ENCODE measurements at regions not wholly inside any gene's neighbourhood (a gene's known extent, or its start where the extent isn't known, plus 50 kb on each side); places are given as distances from the start of the nearest gene placed in this dataset.

GRCh38 chr5:173770637-173771036 is 117.5 kb upstream of the CPEB4 start:
- Histone ChIP-seq H3K79me2 (ENCODE audit: control insufficient read depth in 1 of 2, insufficient read depth in 2 of 2, low read length in 2 of 2) (no peaks in the 10 kb centered on the region), H3K4me3 (ENCODE audit: extremely low read depth in 1 of 4, insufficient read depth in 2 of 4, low read depth in 3 of 4, low read length in 4 of 4) (no peak overlapping the region), H3K4ac (replicated peaks; ENCODE audit: insufficient read length, low read depth, low read length) (no peak overlapping the region), H2BK20ac (ENCODE audit: low read length) (no peak overlapping the region), H3K4me2 (ENCODE audit: insufficient read depth in 1 of 2, low read depth in 2 of 2, low read length in 2 of 2) (0 out of 4 replicates have a peak overlapping the region, but pooled peaks of 1 of the 2 experiments have one; percentile 12), H2BK5ac (ENCODE audit: low read depth, low read length) (no peak overlapping the region), H3K27me3 (replicated peaks in 1 of 4; ENCODE audit: control insufficient read depth in 3 of 4, extremely low read depth in 1 of 4, insufficient read depth in 3 of 4, low read length in 3 of 4) (no peaks in the 10 kb centered on the region; a peak in 2 of 7 replicates), H3K14ac (ENCODE audit: insufficient read length) (no peak overlapping the region), H2BK15ac (ENCODE audit: low read length) (no peak overlapping the region), H3K79me1 (ENCODE audit: low read depth, low read length) (no peaks in the 10 kb centered on the region), H3K9me3 (ENCODE audit: insufficient read depth in 2 of 2, low read depth in 1 of 2, low read length in 1 of 2) (no peaks in the 10 kb centered on the region), H2BK120ac (replicated peaks; ENCODE audit: low read depth, low read length) (no peak overlapping the region), H3K56ac (replicated peaks; ENCODE audit: insufficient read length, low read depth, low read length) (no peak overlapping the region), H3K27ac (ENCODE audit: low read depth, low read length) (no peak overlapping the region), H3K23me2 (ENCODE audit: low read depth, low read length) (peaks cover 3% of the 10 kb centered on the region), H2BK12ac (ENCODE audit: low read depth, low read length) (peak overlapping the region; percentile 82; the same call in 1 of the 2 replicates), H3K4me1 (replicated peaks in 1 of 4; ENCODE audit: control insufficient read depth in 3 of 4, insufficient read depth in 4 of 4, low read length in 3 of 4) (peaks cover 3 to 7% (median 7%) of the 10 kb centered on the region in 4 experiments; a peak in 5 of 7 replicates), H3K9ac (replicated peaks in 1 of 4; ENCODE audit: extremely low read depth in 1 of 4, low read depth in 3 of 4, low read length in 3 of 4) (no peak overlapping the region), H4K20me1 (replicated peaks in 1 of 2; ENCODE audit: control insufficient read depth in 1 of 2, insufficient read depth in 2 of 2, low read length in 2 of 2) (no peaks in the 10 kb centered on the region), H3K23ac (ENCODE audit: insufficient read length) (no peak overlapping the region), H4K91ac (replicated peaks; ENCODE audit: insufficient read length, low read length) (no peak overlapping the region), H4K5ac (ENCODE audit: insufficient read length, low read depth, low read length) (no peak overlapping the region), H3K18ac (ENCODE audit: extremely low read depth, low read length) (no peak overlapping the region; the same call in 1 of the 2 replicates), H3K36me3 (ENCODE audit: control insufficient read depth in 2 of 4, insufficient read depth in 4 of 4, low read length in 3 of 4) (no peaks in the 10 kb centered on the region; a peak in 1 of 8 replicates), H2AK5ac (ENCODE audit: low read depth, low read length) (no peak overlapping the region), H2AFZ (ENCODE audit: low read length) (0 out of 2 replicates have a peak overlapping the region, but pooled peaks have one; percentile 94), H4K8ac (ENCODE audit: extremely low read depth, insufficient read depth, low read length) (no peak overlapping the region)
- DNase-seq (ENCODE audit: low read depth in 1 of 2, low spot score in 2 of 2) = no peak
- CTCF ChIA-PET (ENCODE audit: partially characterized antibody) = interaction anchor here (1.0 to 1.4 kb wide), 4 partner anchors 16 to 155 kb away, joined by 3 to 5 read pairs (median 4); no protein-coding TSS in a partner anchor
- no peak for FAIRE-seq
- 68% methylated on average over 2 of the region's 2 CpGs; no CpG with 5 or more reads in 1 of the 2 experiments for WGBS, 2 experiments (ENCODE audit: extremely low coverage in 1 of 2, insufficient coverage in 1 of 2, insufficient read length in 1 of 2, insufficient replicate concordance in 2 of 2, low coverage in 1 of 2, low lambda C conversion rate in 2 of 2, missing lambda C conversion rate in 1 of 2)
- POLR2A ChIA-PET (ENCODE audit: partially characterized antibody) = no interaction called here
- TF ChIP-seq TAF7 (optimal IDR thresholded peaks at IDR 0.05; ENCODE audit: borderline replicate concordance, low read depth, low read length) (no peak), RNF2 (IDR thresholded peaks at IDR 0.05; ENCODE audit: borderline replicate concordance, low read depth, low read length, missing control alignments, poor library complexity, severe bottlenecking) (no peak), KDM5A (IDR thresholded peaks at IDR 0.05; ENCODE audit: low read length) (no peak), SIN3A (conservative IDR thresholded peaks at IDR 0.05 in 1 of 2, IDR thresholded peaks at IDR 0.05 in 1 of 2; ENCODE audit: low read depth in 1 of 2, low read length in 2 of 2) (no peak), CHD1 (IDR thresholded peaks at IDR 0.05; ENCODE audit: low read depth, low read length) (no peak), GTF2F1 (IDR thresholded peaks at IDR 0.05; ENCODE audit: borderline replicate concordance, low read depth, low read length) (no peak), TBP (IDR thresholded peaks at IDR 0.05; ENCODE audit: low read depth, low read length) (no peak), SAP30 (IDR thresholded peaks at IDR 0.05; ENCODE audit: insufficient read depth, insufficient replicate concordance, low read length) (no peak), ASH2L (IDR thresholded peaks at IDR 0.05; ENCODE audit: low read length) (no peak)
- TF ChIP-seq, protein P1, sequence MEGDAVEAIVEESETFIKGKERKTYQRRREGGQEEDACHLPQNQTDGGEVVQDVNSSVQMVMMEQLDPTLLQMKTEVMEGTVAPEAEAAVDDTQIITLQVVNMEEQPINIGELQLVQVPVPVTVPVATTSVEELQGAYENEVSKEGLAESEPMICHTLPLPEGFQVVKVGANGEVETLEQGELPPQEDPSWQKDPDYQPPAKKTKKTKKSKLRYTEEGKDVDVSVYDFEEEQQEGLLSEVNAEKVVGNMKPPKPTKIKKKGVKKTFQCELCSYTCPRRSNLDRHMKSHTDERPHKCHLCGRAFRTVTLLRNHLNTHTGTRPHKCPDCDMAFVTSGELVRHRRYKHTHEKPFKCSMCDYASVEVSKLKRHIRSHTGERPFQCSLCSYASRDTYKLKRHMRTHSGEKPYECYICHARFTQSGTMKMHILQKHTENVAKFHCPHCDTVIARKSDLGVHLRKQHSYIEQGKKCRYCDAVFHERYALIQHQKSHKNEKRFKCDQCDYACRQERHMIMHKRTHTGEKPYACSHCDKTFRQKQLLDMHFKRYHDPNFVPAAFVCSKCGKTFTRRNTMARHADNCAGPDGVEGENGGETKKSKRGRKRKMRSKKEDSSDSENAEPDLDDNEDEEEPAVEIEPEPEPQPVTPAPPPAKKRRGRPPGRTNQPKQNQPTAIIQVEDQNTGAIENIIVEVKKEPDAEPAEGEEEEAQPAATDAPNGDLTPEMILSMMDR (IDR thresholded peaks at IDR 0.05; ENCODE audit: control extremely low read depth in 1 of 3, insufficient read depth in 1 of 3, low read depth in 1 of 3, low read length in 3 of 3) = no peak
